Activated CD4-positive, CD25-positive, alpha-beta regulatory T cell (primary cell): ENCODE measurements at regions not wholly inside any gene's neighbourhood (a gene's known extent, or its start where the extent isn't known, plus 50 kb on each side); places are given as distances from the start of the nearest gene placed in this dataset.

Experiments
- DNase-seq, 4 experiments: peaks; one replicate each; lab custom pipeline; 2025; lab: John Stamatoyannopoulos, UW

- DNase-seq = no peak
Observed at GRCh38 chr10:128221807-128222206, 95.6 kb upstream of the MKI67 start.

- no peak for DNase-seq
Observed at GRCh38 chr10:128222332-128222849, 96.2 kb upstream of the MKI67 start.

GRCh38 chr10:128230401-128230800 is 104.2 kb upstream of the MKI67 start:
- DNase-seq = no peak

DNA sequence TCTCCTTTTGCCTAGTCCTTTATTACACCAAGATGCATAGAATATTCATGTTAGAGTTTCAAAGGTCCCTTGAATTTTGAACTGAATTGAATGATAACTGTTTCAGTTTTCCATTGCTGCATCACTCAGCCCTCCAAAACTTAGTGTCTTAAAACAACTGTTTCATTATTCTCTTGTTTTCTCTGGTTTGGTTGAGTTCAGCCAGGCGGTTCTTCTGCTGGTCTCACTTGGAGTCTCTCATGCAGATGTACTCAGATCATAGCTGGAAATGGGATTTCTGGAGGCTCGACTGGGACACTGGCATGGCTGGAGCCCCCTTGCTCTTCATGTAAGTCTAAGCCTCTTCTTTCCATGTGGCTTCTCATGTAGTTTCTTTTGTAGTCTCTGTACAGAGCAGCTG is 107.2 kb upstream of the MKI67 start:
- DNase-seq = no peak

- DNase-seq = no peak
Observed at GRCh38 chr10:128237710-128238109, 111.5 kb upstream of the MKI67 start.

DNA sequence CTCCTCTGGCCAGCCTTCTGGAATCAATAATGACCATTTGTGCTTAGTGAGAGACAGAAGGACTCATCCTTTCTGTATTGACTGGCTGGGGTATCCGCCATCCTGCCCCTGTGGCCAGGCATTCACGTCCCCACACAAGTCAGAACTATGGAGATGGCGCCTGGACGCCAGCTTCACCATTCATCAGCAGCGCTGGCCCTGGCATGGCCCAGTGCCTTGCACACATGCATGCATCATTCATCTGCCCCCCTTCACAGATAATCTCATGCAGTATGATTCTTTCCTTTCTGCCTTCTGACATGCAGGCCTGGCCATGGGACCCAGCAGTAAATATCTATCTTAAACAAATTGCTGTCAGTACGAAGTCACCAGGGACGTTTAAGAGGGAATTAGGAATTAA is 114.8 kb upstream of the MKI67 start:
- no peak for DNase-seq

- DNase-seq = no peak
Observed at GRCh38 chr10:128242641-128243040, 116.4 kb upstream of the MKI67 start.

DNA sequence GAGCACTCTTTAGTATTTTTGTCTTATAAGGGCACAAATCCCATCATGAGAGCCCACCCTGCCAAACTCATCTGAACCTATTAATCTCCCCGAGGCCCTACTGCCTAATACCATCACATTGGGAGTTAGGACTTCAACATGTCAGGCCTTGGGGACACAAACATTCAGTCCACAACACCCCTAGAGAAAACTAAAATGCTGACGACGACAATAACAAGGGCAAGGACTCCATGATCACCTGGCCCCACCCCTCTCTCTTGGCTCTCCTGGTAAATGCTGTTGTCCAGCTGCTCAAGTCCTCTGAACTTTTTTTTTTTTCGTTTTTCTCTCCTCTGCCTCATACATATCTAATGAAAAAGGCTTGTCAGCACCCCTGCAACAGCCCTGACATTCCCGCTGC is 118.8 kb upstream of the MKI67 start:
- DNase-seq = no peak

DNA sequence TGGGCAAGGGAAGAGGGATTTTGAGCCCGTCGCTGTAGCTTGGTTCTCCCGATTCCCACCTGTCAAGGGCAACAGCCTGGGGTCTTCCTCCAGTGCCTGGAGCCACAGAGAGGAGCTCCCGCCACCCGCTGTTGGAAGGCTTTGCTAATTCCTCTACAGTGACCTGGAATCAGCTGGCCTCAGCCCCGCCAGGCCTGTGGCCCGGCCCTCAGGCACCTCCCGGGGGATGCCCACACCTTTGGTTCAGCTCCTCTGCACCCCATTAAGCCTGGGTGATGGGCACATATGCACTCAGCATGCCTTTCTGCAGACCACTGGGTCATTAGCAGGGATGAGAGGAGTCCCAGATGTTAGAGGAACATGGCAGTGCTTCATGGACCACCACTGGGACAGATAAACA is 121.4 kb upstream of the MKI67 start:
- no peak for DNase-seq

DNA sequence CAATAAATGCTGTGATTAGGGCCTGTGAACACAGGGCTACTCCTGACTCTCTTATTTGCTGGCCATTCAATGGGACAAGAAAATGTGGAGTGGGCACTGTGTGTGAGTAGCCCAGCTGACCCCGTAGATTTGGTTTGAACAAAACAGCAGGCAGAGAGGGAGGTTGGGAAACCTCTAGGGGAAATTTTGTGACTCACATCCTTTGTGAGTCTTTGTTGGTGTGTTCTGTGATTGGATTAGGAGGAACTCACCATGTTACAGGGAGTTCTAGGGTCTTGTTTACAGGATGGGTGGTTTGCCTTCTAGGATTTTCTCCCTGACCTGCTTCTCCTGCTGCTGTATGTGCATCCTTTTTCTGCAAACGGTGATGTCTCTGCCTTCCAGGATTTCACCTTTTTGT is 128.3 kb upstream of the MKI67 start:
- DNase-seq = no peak

GRCh38 chr10:128257428-128257827 is 131.2 kb upstream of the MKI67 start:
- no peak for DNase-seq

- no peak for DNase-seq
Observed at GRCh38 chr10:128258421-128258976, 132.3 kb upstream of the MKI67 start.

GRCh38 chr10:128263891-128264688 is 137.9 kb upstream of the MKI67 start:
- DNase-seq = peak in 1 of 4 experiments; percentile 21

- DNase-seq = no peak
Observed at GRCh38 chr10:128265596-128265995, 139.4 kb upstream of the MKI67 start.

- no peak for DNase-seq
Observed at GRCh38 chr10:128267581-128267980, 141.4 kb upstream of the MKI67 start.

- no peak for DNase-seq
Observed at GRCh38 chr10:128268015-128268722, 141.9 kb upstream of the MKI67 start.

- no peak for DNase-seq
Observed at GRCh38 chr10:128274938-128275337, 148.7 kb upstream of the MKI67 start.

DNA sequence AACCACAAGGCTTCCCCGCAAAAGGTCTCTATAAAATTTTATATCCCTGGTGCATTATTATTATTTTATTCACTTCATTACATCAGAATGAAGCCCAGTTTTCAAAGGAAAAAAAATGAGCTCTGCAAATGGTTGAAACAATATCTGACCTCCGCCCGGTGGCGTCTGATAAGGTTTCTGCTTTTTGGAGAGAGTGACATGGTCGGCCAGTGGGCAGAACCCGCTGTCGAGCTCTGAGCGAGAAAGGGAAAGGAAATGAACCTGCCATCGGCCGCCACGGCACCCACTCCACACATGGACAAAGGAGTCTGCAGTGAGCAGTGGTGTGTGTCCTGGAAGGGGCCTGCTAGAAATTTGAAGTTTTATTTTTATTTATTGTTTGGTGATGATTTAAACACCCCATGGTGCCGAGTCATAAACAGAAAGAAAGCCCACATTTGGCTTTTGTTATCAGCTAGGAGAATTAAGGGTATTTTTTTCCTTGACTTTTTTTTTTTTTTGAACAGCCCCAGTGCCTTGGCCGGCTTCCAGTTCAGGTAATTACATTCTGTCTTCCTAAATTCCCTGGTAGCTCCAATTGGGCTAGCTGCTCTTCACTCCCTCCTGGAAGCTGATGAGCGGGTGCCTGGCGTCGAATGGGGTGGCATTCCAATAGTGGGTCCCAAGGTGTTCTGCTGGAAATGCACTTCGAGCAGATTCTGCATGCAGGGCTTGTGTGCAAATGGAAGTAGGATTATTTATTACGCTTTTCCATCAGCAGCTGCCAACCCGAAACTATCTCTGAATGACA is 149.4 kb upstream of the MKI67 start:
- DNase-seq = no peak

DNA sequence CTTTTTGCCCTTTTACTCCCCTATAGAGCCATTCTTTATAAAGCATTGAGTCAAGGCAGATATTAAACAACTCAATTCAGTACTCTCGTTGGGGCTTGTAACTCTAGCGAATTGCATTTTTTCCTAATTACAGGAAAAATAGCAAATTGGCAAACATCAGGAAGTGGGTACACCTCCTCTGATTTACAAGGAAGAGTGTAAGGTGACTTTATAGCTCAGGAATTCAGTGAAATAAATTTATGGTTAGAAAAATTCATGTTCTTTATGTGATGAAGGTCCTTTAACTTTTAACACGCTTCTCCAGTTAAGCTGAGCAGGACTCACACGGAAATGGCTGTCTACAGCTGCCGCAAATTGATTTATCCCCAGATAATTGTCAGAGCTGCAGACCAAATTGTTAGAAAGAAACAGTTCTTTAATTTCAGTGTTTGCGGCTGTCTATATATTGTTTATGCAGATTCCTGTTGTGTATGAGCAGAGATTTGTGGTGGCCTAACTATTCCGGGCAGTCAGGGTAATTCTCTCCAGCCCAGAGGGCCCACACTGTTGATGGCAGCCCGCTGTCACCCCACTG is 151.1 kb upstream of the MKI67 start:
- no peak for DNase-seq

GRCh38 chr10:128278362-128278761 is 152.1 kb upstream of the MKI67 start:
- DNase-seq = no peak

DNA sequence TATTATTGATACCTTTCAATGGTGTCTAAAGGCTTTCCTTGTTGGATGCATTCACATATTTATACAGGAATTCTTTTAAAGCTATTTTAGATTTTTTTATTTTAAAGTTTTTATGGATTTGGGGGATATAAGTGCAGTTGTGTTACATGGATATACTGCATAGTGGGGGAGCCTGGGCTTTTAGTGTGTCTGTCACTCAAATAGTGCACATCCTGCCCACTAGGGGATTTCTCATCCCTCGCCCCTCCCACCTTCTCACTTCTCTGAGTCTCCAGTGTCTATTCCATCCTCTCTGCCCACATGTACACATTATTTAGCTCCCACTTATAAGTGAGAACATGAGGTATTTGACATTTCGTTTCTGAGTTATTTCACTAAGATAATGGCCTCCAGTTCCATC is 154.0 kb upstream of the MKI67 start:
- no peak for DNase-seq

- DNase-seq = no peak
Observed at GRCh38 chr10:128281343-128281742, 155.1 kb upstream of the MKI67 start.
